Ishikawa (cell line): ENCODE measurements at regions not wholly inside any gene's neighbourhood (a gene's known extent, or its start where the extent isn't known, plus 50 kb on each side); places are given as distances from the start of the nearest gene placed in this dataset.

Experiments
- CEBPB ChIP-seq: IDR thresholded peaks from 2 replicates; pipeline ENCODE4 v1.6.1; 2012
- CREB1 ChIP-seq: IDR thresholded peaks from 2 replicates; pipeline ENCODE4 v1.6.1; 2012; ENCODE audit warnings: low read depth
- EGR1 ChIP-seq: IDR thresholded peaks from 2 replicates; pipeline ENCODE4 v1.6.1; 2012
- EP300 ChIP-seq: IDR thresholded peaks from 2 replicates; pipeline ENCODE4 v1.6.1; 2012; ENCODE audit warnings: borderline replicate concordance
- FOXM1 ChIP-seq: IDR thresholded peaks from 2 replicates; pipeline ENCODE4 v1.6.1; 2012; ENCODE audit warnings: low read depth, borderline replicate concordance
- NFIC ChIP-seq: IDR thresholded peaks from 2 replicates; pipeline ENCODE4 v1.6.1; 2012
- RAD21 ChIP-seq: IDR thresholded peaks from 2 replicates; pipeline ENCODE4 v1.6.1; 2012; ENCODE audit warnings: low read depth
- REST ChIP-seq: IDR thresholded peaks from 2 replicates; pipeline ENCODE4 v1.6.1; 2012; ENCODE audit warnings: low read depth, mild to moderate bottlenecking
- TAF1 ChIP-seq: IDR thresholded peaks from 2 replicates; pipeline ENCODE4 v1.6.1; 2012; ENCODE audit warnings: low read depth, mild to moderate bottlenecking
- TCF12 ChIP-seq: IDR thresholded peaks from 2 replicates; pipeline ENCODE4 v1.6.1; 2012; ENCODE audit warnings: low read depth
- TEAD4 ChIP-seq: IDR thresholded peaks from 2 replicates; pipeline ENCODE4 v1.6.1; 2012
- YY1 ChIP-seq: IDR thresholded peaks from 2 replicates; pipeline ENCODE4 v1.6.1; 2012; ENCODE audit warnings: low read depth
- ZBTB7A ChIP-seq: IDR thresholded peaks from 2 replicates; pipeline ENCODE4 v1.6.1; 2012; ENCODE audit warnings: low read depth
- TF ChIP-seq, protein P1 (sequence below): IDR thresholded peaks from 2 replicates; pipeline ENCODE4 v1.6.1; 2012
- TF ChIP-seq, protein P2 (sequence below): IDR thresholded peaks from 2 replicates; pipeline ENCODE4 v1.6.1; 2012

GRCh38 chr7:25615593-25615992 is 387.3 kb upstream of the NPVF start:
- TF ChIP-seq FOXM1 (no peak), CEBPB (no peak), EGR1 (no peak), TEAD4 (no peak), CREB1 (no peak), TCF12 (no peak), EP300 (no peak), YY1 (no peak), ZBTB7A (no peak), TAF1 (no peak), REST (no peak), NFIC (no peak), RAD21 (no peak)
- TF ChIP-seq, protein P1, sequence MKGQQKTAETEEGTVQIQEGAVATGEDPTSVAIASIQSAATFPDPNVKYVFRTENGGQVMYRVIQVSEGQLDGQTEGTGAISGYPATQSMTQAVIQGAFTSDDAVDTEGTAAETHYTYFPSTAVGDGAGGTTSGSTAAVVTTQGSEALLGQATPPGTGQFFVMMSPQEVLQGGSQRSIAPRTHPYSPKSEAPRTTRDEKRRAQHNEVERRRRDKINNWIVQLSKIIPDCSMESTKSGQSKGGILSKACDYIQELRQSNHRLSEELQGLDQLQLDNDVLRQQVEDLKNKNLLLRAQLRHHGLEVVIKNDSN, result no peak
- TF ChIP-seq, protein P2, sequence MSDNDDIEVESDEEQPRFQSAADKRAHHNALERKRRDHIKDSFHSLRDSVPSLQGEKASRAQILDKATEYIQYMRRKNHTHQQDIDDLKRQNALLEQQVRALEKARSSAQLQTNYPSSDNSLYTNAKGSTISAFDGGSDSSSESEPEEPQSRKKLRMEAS, result no peak

DNA sequence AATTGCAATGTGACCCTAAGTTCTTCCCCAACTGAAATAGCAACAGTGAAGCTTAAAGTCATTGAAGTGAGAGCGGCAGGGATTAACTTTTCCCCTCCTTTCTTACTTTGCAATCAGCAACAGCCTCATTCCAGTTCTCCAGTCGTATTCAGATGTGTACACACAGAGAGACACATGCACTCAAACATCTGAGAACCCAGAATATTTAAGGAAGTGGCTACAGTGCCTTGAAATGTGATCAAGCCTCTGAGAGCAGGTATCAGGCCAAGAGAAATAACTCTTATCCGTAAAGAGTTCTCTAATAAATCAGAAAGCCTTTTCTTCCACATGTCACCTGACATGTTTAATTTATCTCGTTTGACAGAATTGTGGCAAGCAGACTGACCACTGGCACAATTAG is 388.9 kb upstream of the NPVF start:
- TF ChIP-seq, protein P2, result no peak
- TF ChIP-seq CREB1 (no peak), FOXM1 (no peak), NFIC (no peak), RAD21 (no peak), REST (no peak), CEBPB (no peak), TAF1 (no peak), ZBTB7A (no peak), EGR1 (no peak), EP300 (no peak), YY1 (no peak), TEAD4 (no peak), TCF12 (no peak)

DNA sequence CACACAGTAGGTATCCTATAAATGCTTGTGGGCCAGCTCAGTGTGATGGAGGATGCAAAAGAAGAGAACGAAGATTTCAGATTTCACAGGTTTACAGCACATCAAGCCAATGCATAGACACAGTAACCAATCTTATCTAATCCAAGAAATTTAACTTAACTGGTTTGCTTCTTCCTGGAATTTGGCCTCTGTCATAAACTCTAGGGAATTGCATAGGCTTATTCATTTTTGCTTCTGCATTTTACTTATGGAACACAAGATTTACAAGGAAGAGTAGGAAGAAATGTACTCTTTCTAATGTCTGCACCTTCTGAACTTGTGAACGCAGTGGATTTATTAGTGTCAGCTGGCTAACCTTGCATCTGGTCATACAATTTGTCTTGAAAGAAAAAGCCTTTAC is 389.4 kb upstream of the NPVF start:
- no peak for TF ChIP-seq EGR1
- TF ChIP-seq TCF12, result no peak
- no peak for TF ChIP-seq CREB1
- TF ChIP-seq TAF1, result no peak
- no peak for TF ChIP-seq FOXM1
- no peak for TF ChIP-seq EP300
- no peak for TF ChIP-seq CEBPB
- TF ChIP-seq, protein P2, result no peak
- TF ChIP-seq REST, result no peak
- TF ChIP-seq RAD21, result no peak
- no peak for TF ChIP-seq NFIC
- no peak for TF ChIP-seq ZBTB7A
- no peak for TF ChIP-seq YY1
- TF ChIP-seq, protein P1, result no peak
- TF ChIP-seq TEAD4, result no peak

- no peak for TF ChIP-seq FOXM1
- TF ChIP-seq, protein P2, result no peak
- no peak for TF ChIP-seq CEBPB
- TF ChIP-seq NFIC, result no peak
- no peak for TF ChIP-seq TCF12
- no peak for TF ChIP-seq TAF1
- TF ChIP-seq CREB1, result no peak
- no peak for TF ChIP-seq ZBTB7A
- TF ChIP-seq, protein P1, result no peak
- no peak for TF ChIP-seq EGR1
Measured at GRCh38 chr7:25619381-25619780, 391.1 kb upstream of the NPVF start.
